GM12878 (cell line): ENCODE measurements at regions not wholly inside any gene's neighbourhood (a gene's known extent, or its start where the extent isn't known, plus 50 kb on each side); places are given as distances from the start of the nearest gene placed in this dataset.

Source experiments
- ATAC-seq: fragments of 200-7000 bp; cut with Tn5 transposase; 3 replicates; pipeline ENCODE4 v1.9.1; 2020; ENCODE audit warnings: mild to moderate bottlenecking, moderate library complexity
- BruUV-seq: library from RNA; stranded (reverse); fragments of 400-500 nt; replicated peaks from 2 replicates; lab custom pipeline; 2021; lab: Mats Ljungman, UMichigan
- CTCF ChIA-PET: fragments of 300-600 bp; sonication (Branson Sonifier 250); formaldehyde crosslinking; extraction: SDS; loops from one replicate; lab custom pipeline; 2021; ENCODE audit warnings: inconsistent platforms; lab: Yijun Ruan, JAX
- POLR2A ChIA-PET: fragments of 350-600 bp; formaldehyde crosslinking; extraction: SDS; loops from one replicate; lab custom pipeline; 2021; ENCODE audit warnings: inconsistent platforms; lab: Charles Lee
- RAD21 ChIA-PET: fragments of 300-600 bp; sonication (Branson Sonifier 250); formaldehyde crosslinking; loops from one replicate; lab custom pipeline; 2023; ENCODE audit warnings: antibody characterized with exemption; ENCODE audit not compliant: unreplicated experiment; lab: Charles Lee
- SMC1A ChIA-PET: fragments of 300-600 bp; sonication (Branson Sonifier 250); formaldehyde crosslinking; loops from one replicate; lab custom pipeline; 2023; ENCODE audit not compliant: unreplicated experiment, uncharacterized antibody; lab: Charles Lee
- DNase-seq: peaks from one replicate; pipeline ENCODE4 v3.0.0-alpha.2; 2011; ENCODE audit warnings: low read depth, low spot score
- FAIRE-seq: peaks from 3 replicates; lab custom pipeline; 2011; peaks lifted over from hg19 to GRCh38; lab: Jason Lieb, UNC
- H2AFZ ChIP-seq: 2 replicates; pipeline ENCODE4 v1.6.0; 2011; ENCODE audit warnings: low read depth, low read length, control low read depth; ENCODE audit not compliant: control insufficient read depth
- H3K27ac ChIP-seq: 2 replicates; pipeline ENCODE4 v1.5.1; 2011; ENCODE audit warnings: control low read depth; ENCODE audit not compliant: control insufficient read depth, insufficient read depth
- H3K27me3 ChIP-seq, 2 experiments: replicated peaks in 1 of 2; 2 replicates each; pipeline versions ENCODE4 v1.6.0 to v1.6.1; 2011; ENCODE audit warnings: low read length in 1 of 2; ENCODE audit not compliant: control insufficient read depth in 2 of 2, insufficient read depth in 2 of 2
- H3K36me3 ChIP-seq, 2 experiments: 2 replicates each; pipeline ENCODE4 v1.5.1; 2011; ENCODE audit warnings: low read length in 1 of 2; ENCODE audit not compliant: control insufficient read depth in 2 of 2, insufficient read depth in 2 of 2
- H3K4me1 ChIP-seq: 2 replicates; pipeline ENCODE4 v1.6.1; 2011; ENCODE audit warnings: mild to moderate bottlenecking, low read length, moderate library complexity, mixed read lengths; ENCODE audit not compliant: control insufficient read depth, insufficient read depth
- H3K4me2 ChIP-seq: 2 replicates; pipeline ENCODE4 v1.6.0; 2011; ENCODE audit warnings: control low read depth; ENCODE audit not compliant: control insufficient read depth, insufficient read depth
- H3K4me3 ChIP-seq: fragments of 200-600 bp; sonication (generic); 2 replicates; pipeline ENCODE4 v1.5.1; 2016
- H3K79me2 ChIP-seq: 2 replicates; pipeline ENCODE4 v1.6.0; 2011; ENCODE audit warnings: low read length; ENCODE audit not compliant: control insufficient read depth, insufficient read depth
- H3K9ac ChIP-seq: 2 replicates; pipeline ENCODE4 v1.8.0; 2011; ENCODE audit warnings: low read length, control low read depth, mixed read lengths; ENCODE audit not compliant: control insufficient read depth, insufficient read depth
- H3K9me3 ChIP-seq: replicated peaks from 3 replicates; pipeline ENCODE4 v1.5.1; 2011; ENCODE audit warnings: mild to moderate bottlenecking, low read length; ENCODE audit not compliant: control insufficient read depth, insufficient read depth
- H4K20me1 ChIP-seq: 2 replicates; pipeline ENCODE4 v1.6.0; 2011; ENCODE audit not compliant: control insufficient read depth, insufficient read depth
- CHD1 ChIP-seq: IDR thresholded peaks from 2 replicates; pipeline ENCODE4 v1.6.1; 2012; ENCODE audit warnings: low read depth, low read length, improper control_type of control experiment
- EGR1 ChIP-seq, 2 experiments: IDR thresholded peaks; 1 replicate in 1 of 2; 2 replicates in 1 of 2; pipeline ENCODE4 v1.6.1; 2011 to 2012; ENCODE audit warnings: low read depth in 2 of 2, low read length in 2 of 2, borderline replicate concordance in 1 of 2, mild to moderate bottlenecking in 1 of 2, moderate library complexity in 1 of 2
- ESRRA ChIP-seq: IDR thresholded peaks from 2 replicates; pipeline ENCODE4 v1.6.1; 2012; ENCODE audit warnings: mild to moderate bottlenecking, low read length, improper control_type of control experiment
- IKZF1 ChIP-seq: fragments of 450-650 bp; conservative IDR thresholded peaks from 2 replicates; pipeline ENCODE4 v1.6.1; 2017; ENCODE audit warnings: antibody characterized with exemption, mild to moderate bottlenecking
- IRF3 ChIP-seq: fragments of 450-650 bp; IDR thresholded peaks from 2 replicates; pipeline ENCODE4 v1.6.1; 2014; ENCODE audit warnings: mild to moderate bottlenecking
- JUND ChIP-seq: IDR thresholded peaks from 2 replicates; pipeline ENCODE4 v1.6.1; 2012; ENCODE audit warnings: low read depth, mild to moderate bottlenecking, low read length, improper control_type of control experiment, moderate library complexity
- KLF5 ChIP-seq: fragments of 450-650 bp; IDR thresholded peaks from 2 replicates; pipeline ENCODE4 v1.6.1; 2014; ENCODE audit warnings: mild to moderate bottlenecking; ENCODE audit not compliant: partially characterized antibody
- NR2F1 ChIP-seq: fragments of 450-650 bp; conservative IDR thresholded peaks from 2 replicates; pipeline ENCODE4 v1.6.1; 2017; ENCODE audit warnings: mild to moderate bottlenecking
- POLR2AphosphoS2 ChIP-seq: IDR thresholded peaks from 2 replicates; pipeline ENCODE4 v1.6.1; 2011; ENCODE audit warnings: low read depth, mild to moderate bottlenecking, low read length, improper control_type of control experiment, moderate library complexity
- PRDM15 ChIP-seq: fragments of 450-650 bp; formaldehyde crosslinking; IDR thresholded peaks from 2 replicates; pipeline ENCODE4 v1.4.0; 2020; ENCODE audit warnings: mild to moderate bottlenecking, moderate library complexity
- SP1 ChIP-seq: IDR thresholded peaks from one replicate; pipeline ENCODE4 v1.6.1; 2011; ENCODE audit warnings: low read depth, low read length
- SRF ChIP-seq, 2 experiments: IDR thresholded peaks; 2 replicates each; pipeline ENCODE4 v1.6.1; 2011; ENCODE audit warnings: low read depth in 2 of 2, low read length in 2 of 2, mild to moderate bottlenecking in 1 of 2, moderate library complexity in 1 of 2
- WGBS: methylation state at CpG from one replicate; pipeline ENCODE4 v1.1.6; 2016; ENCODE audit warnings: low lambda C conversion rate; ENCODE audit not compliant: insufficient replicate concordance, insufficient coverage; ENCODE audit errors: missing lambda C conversion rate; 5-methylcytosine and 5-hydroxymethylcytosine counted together
- in situ Hi-C: fragments of 300-500 bp; cut with MboI; formaldehyde crosslinking; loops from 9 replicates; pipeline ENCODE4 v1.14.3; 2018; ENCODE audit warnings: mixed read lengths
- intact Hi-C: fragments of 100-400 bp; cut with micrococcal nuclease; formaldehyde crosslinking; loops from one replicate; pipeline ENCODE4 v1.14.2; 2022; ENCODE audit not compliant: unreplicated experiment

- TF ChIP-seq IRF3 (no peak), KLF5 (no peak), JUND (no peak)
Observed at GRCh38 chr5:106906199-106906598, 764.5 kb downstream of the EFNA5 start (continued).

GRCh38 chr5:106894964-106895363 is 775.8 kb downstream of the EFNA5 start:
- Histone ChIP-seq H3K79me2 (no peaks in the 10 kb centered on the region), H3K4me1 (no peaks in the 10 kb centered on the region), H2AFZ (no peak overlapping the region), H4K20me1 (no peaks in the 10 kb centered on the region), H3K27ac (no peak overlapping the region), H3K9me3 (no peaks in the 10 kb centered on the region), H3K9ac (no peak overlapping the region), H3K4me2 (no peak overlapping the region), H3K36me3 (no peaks in the 10 kb centered on the region), H3K27me3 (no peaks in the 10 kb centered on the region), H3K4me3 (no peak overlapping the region)
- RAD21 ChIA-PET, result no interaction called here
- CTCF ChIA-PET, result no interaction called here
- FAIRE-seq, result no peak
- in situ Hi-C loops (no loop called here), intact Hi-C loops (no loop called here)
- DNase-seq, result no peak
- POLR2A ChIA-PET, result no interaction called here
- ATAC-seq, result no peak
- no TSS peak for BruUV-seq
- TF ChIP-seq IKZF1, result no peak
- TF ChIP-seq SRF (IDR thresholded peaks at IDR 0.05; ENCODE audit: low read depth in 2 of 2, low read length in 2 of 2), result no peak
- TF ChIP-seq EGR1 (IDR thresholded peaks at IDR 0.05; ENCODE audit: borderline replicate concordance in 1 of 2, low read depth in 2 of 2, low read length in 2 of 2), result no peak
- TF ChIP-seq POLR2AphosphoS2, result no peak
- no peak for TF ChIP-seq ESRRA
- no peak for TF ChIP-seq SP1
- TF ChIP-seq NR2F1, result no peak
- no peak for TF ChIP-seq PRDM15
- no peak for TF ChIP-seq CHD1
- 35% methylated on average over 2 of the region's 2 CpGs for WGBS
- SMC1A ChIA-PET, result interaction anchor here (0.9 kb wide), 1 partner anchor 16 kb away, joined by 3 read pairs; no protein-coding TSS in a partner anchor
